T-helper 1 cell treated with Interleukin-12 subunit alpha and Interleukin-12 subunit beta and Interleukin-4 antibody, amounts not matched to agents 30 μg/mL and 1 μg/mL, for 36 hours (primary cell): ENCODE measurements at regions not wholly inside any gene's neighbourhood (a gene's known extent, or its start where the extent isn't known, plus 50 kb on each side); places are given as distances from the start of the nearest gene placed in this dataset.

Experiments
- H3K27ac Mint-ChIP-seq: one replicate; pipeline ENCODE4 v1.8.0; 2021; ENCODE audit warnings: mild to moderate bottlenecking, mixed read lengths
- H3K27me3 Mint-ChIP-seq: one replicate; pipeline ENCODE4 v1.8.0; 2021; ENCODE audit warnings: low read depth, mixed read lengths
- H3K36me3 Mint-ChIP-seq: one replicate; pipeline ENCODE4 v1.8.0; 2021; ENCODE audit warnings: low read depth, mixed read lengths
- H3K4me1 Mint-ChIP-seq: one replicate; pipeline ENCODE4 v1.8.0; 2021; ENCODE audit warnings: low read depth, mixed read lengths
- H3K4me3 Mint-ChIP-seq: one replicate; pipeline ENCODE4 v1.8.0; 2021; ENCODE audit warnings: mild to moderate bottlenecking, moderate library complexity, mixed read lengths
- H3K9me3 Mint-ChIP-seq: one replicate; pipeline ENCODE4 v1.8.0; 2021; ENCODE audit warnings: mixed read lengths

- Mint-ChIP-seq H3K36me3 (no peaks in the 10 kb centered on the region), H3K27ac (no peak overlapping the region), H3K4me1 (no peaks in the 10 kb centered on the region), H3K4me3 (no peak overlapping the region), H3K27me3 (no peaks in the 10 kb centered on the region), H3K9me3 (peaks cover 8% of the 10 kb centered on the region)
Observed at GRCh38 chr7:94330269-94331020, 64.2 kb upstream of the COL1A2 start.

- no peak overlapping the region for H3K4me3 Mint-ChIP-seq
- no peaks in the 10 kb centered on the region for H3K9me3 Mint-ChIP-seq
- no peaks in the 10 kb centered on the region for H3K27me3 Mint-ChIP-seq
- H3K27ac Mint-ChIP-seq = no peak overlapping the region
- H3K36me3 Mint-ChIP-seq = no peaks in the 10 kb centered on the region
- H3K4me1 Mint-ChIP-seq = no peaks in the 10 kb centered on the region
Observed at GRCh38 chr7:94332571-94332970, 62.1 kb upstream of the COL1A2 start.

- Mint-ChIP-seq H3K27ac (no peak overlapping the region), H3K4me1 (no peaks in the 10 kb centered on the region), H3K4me3 (no peak overlapping the region), H3K27me3 (no peaks in the 10 kb centered on the region), H3K36me3 (no peaks in the 10 kb centered on the region), H3K9me3 (no peaks in the 10 kb centered on the region)
Observed at GRCh38 chr7:94333810-94334209, 60.9 kb upstream of the COL1A2 start.

GRCh38 chr7:94335586-94335985 is 59.1 kb upstream of the COL1A2 start:
- no peak overlapping the region for H3K4me3 Mint-ChIP-seq
- H3K36me3 Mint-ChIP-seq = no peaks in the 10 kb centered on the region
- H3K27me3 Mint-ChIP-seq = no peaks in the 10 kb centered on the region
- no peaks in the 10 kb centered on the region for H3K9me3 Mint-ChIP-seq
- peaks cover 3% of the 10 kb centered on the region for H3K4me1 Mint-ChIP-seq
- H3K27ac Mint-ChIP-seq = no peak overlapping the region

DNA sequence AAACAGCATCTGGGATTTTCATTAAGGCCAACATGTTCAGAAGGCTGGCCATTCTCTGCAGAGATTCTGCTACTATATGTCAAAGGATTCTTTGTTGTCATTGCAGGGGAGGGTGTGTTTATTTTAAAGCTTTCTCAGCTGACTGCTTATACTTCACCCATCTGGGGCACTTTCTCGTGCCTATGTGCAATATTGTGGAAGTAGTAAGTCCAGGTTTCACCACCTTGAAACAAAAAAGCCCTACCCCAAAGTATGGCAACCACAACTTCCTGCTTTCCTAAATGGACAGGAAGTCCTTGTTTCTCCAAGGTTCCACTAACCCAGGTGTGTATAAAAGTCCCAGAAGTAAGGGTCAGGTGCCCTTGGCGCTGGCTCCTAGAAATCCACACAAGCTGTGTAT is 58.7 kb upstream of the COL1A2 start:
- H3K36me3 Mint-ChIP-seq = no peaks in the 10 kb centered on the region
- no peak overlapping the region for H3K4me3 Mint-ChIP-seq
- no peak overlapping the region for H3K27ac Mint-ChIP-seq
- H3K4me1 Mint-ChIP-seq = peaks cover 3% of the 10 kb centered on the region
- no peaks in the 10 kb centered on the region for H3K9me3 Mint-ChIP-seq
- H3K27me3 Mint-ChIP-seq = no peaks in the 10 kb centered on the region

- no peak overlapping the region for H3K27ac Mint-ChIP-seq
- no peaks in the 10 kb centered on the region for H3K36me3 Mint-ChIP-seq
Observed at GRCh38 chr7:94338921-94339371, 55.7 kb upstream of the COL1A2 start.

GRCh38 chr7:94344826-94345225 is 49.9 kb upstream of the COL1A2 start:
- Mint-ChIP-seq H3K4me1 (no peaks in the 10 kb centered on the region), H3K27ac (no peak overlapping the region), H3K9me3 (no peaks in the 10 kb centered on the region), H3K4me3 (no peak overlapping the region), H3K36me3 (no peaks in the 10 kb centered on the region), H3K27me3 (no peaks in the 10 kb centered on the region)

More at GRCh38 chr7:94338921-94339371, 55.7 kb upstream of the COL1A2 start:
- no peak overlapping the region for H3K4me3 Mint-ChIP-seq
- H3K4me1 Mint-ChIP-seq = peaks cover 3% of the 10 kb centered on the region
- no peaks in the 10 kb centered on the region for H3K27me3 Mint-ChIP-seq
- no peaks in the 10 kb centered on the region for H3K9me3 Mint-ChIP-seq
